K562 (cell line): ENCODE measurements at regions not wholly inside any gene's neighbourhood (a gene's known extent, or its start where the extent isn't known, plus 50 kb on each side); places are given as distances from the start of the nearest gene placed in this dataset.

Experiments
- CEBPB ChIP-seq: fragments of 450-650 bp; IDR thresholded peaks from 2 replicates; pipeline ENCODE4 v1.6.1; 2016; ENCODE audit warnings: missing genetic modification characterization, missing compliant biosample characterization
- CTCF ChIP-seq, 3 experiments: IDR thresholded peaks in 2 of 3; conservative IDR thresholded peaks in 1 of 3; 2 replicates each; pipeline ENCODE4 v1.5.1; 2011 to 2012; ENCODE audit warnings: low read length in 3 of 3, mild to moderate bottlenecking in 3 of 3, control low read depth in 2 of 3, improper control_type of control experiment in 1 of 3, inconsistent platforms in 1 of 3, low read depth in 1 of 3, mixed read lengths in 1 of 3, moderate library complexity in 1 of 3; ENCODE audit not compliant: insufficient read depth in 2 of 3
- JUNB ChIP-seq: fragments of 450-650 bp; formaldehyde crosslinking; conservative IDR thresholded peaks from 2 replicates; pipeline ENCODE4 v1.4.0; 2020; ENCODE audit warnings: mild to moderate bottlenecking
- JUND ChIP-seq, 2 experiments: IDR thresholded peaks; 2 replicates in 1 of 2; 3 replicates in 1 of 2; pipeline ENCODE4 v1.6.1; 2011; ENCODE audit warnings: borderline replicate concordance in 2 of 2, low read depth in 2 of 2, low read length in 2 of 2, improper control_type of control experiment in 1 of 2, missing biosample characterization in 1 of 2, missing genetic modification characterization in 1 of 2, missing genetic modification reagents in 1 of 2
- POLR2AphosphoS5 ChIP-seq: IDR thresholded peaks from 2 replicates; pipeline ENCODE4 v1.6.1; 2011; ENCODE audit warnings: mild to moderate bottlenecking, low read depth, low read length, moderate library complexity; ENCODE audit not compliant: control insufficient read depth, insufficient read depth
- YY1 ChIP-seq, 3 experiments: IDR thresholded peaks; 2 replicates each; pipeline ENCODE4 v1.6.1; 2011; ENCODE audit warnings: low read length in 2 of 3, mild to moderate bottlenecking in 2 of 3, moderate library complexity in 2 of 3, borderline replicate concordance in 1 of 3, control low read depth in 1 of 3, low read depth in 1 of 3; ENCODE audit not compliant: insufficient read depth in 3 of 3, insufficient replicate concordance in 2 of 3, control insufficient read depth in 1 of 3, insufficient read length in 1 of 3; ENCODE audit errors: extremely low read depth in 1 of 3
- ZKSCAN1 ChIP-seq: fragments of 150-350 bp; IDR thresholded peaks from 2 replicates; pipeline ENCODE4 v1.6.1; 2016; ENCODE audit warnings: low read depth, low read length

- TF ChIP-seq CTCF (IDR thresholded peaks at IDR 0.05 in 2 of 3, conservative IDR thresholded peaks at IDR 0.05 in 1 of 3; ENCODE audit: insufficient read depth in 2 of 3, low read depth in 1 of 3, low read length in 3 of 3) (no peak), JUNB (CRISPR knock-in tag) (no peak), ZKSCAN1 (no peak), JUND (IDR thresholded peaks at IDR 0.05; ENCODE audit: borderline replicate concordance, low read depth, low read length) (no peak), JUND (tag; IDR thresholded peaks at IDR 0.05; ENCODE audit: borderline replicate concordance, low read depth, low read length) (no peak), CEBPB (no peak), YY1 (IDR thresholded peaks at IDR 0.05; ENCODE audit: borderline replicate concordance in 1 of 3, control insufficient read depth in 1 of 3, extremely low read depth in 1 of 3, insufficient read depth in 3 of 3, insufficient read length in 1 of 3, insufficient replicate concordance in 2 of 3, low read depth in 1 of 3, low read length in 2 of 3) (no peak), POLR2AphosphoS5 (no peak)
Observed at GRCh38 chr5:118176146-118176545, 812.2 kb downstream of the DTWD2 start.
